Thoracic aorta (tissue), 2 donors: ENCODE measurements at regions not wholly inside any gene's neighbourhood (a gene's known extent, or its start where the extent isn't known, plus 50 kb on each side); places are given as distances from the start of the nearest gene placed in this dataset.

ENCODE experiments used
- ATAC-seq: fragments of 150-250 bp; one replicate; pipeline ENCODE4 v1.8.0; 2017; ENCODE audit warnings: low read depth; ENCODE audit not compliant: insufficient number of reproducible peaks, low FRiP score
- DNase-seq: peaks from one replicate; pipeline ENCODE4 v3.0.0-alpha.2; 2020; ENCODE audit warnings: low spot score
- H3K27ac ChIP-seq, 2 donors: fragments of 200-600 bp; sonication (generic); 1 replicate in 1 of 2; 2 replicates in 1 of 2; pipeline ENCODE4 v1.5.1; 2016; ENCODE audit warnings: mild to moderate bottlenecking in 2 of 2, moderate library complexity in 2 of 2
- H3K27me3 ChIP-seq: fragments of 200-600 bp; sonication (generic); replicated peaks from 2 replicates; pipeline ENCODE4 v1.6.0; 2016; ENCODE audit warnings: mild to moderate bottlenecking; ENCODE audit not compliant: insufficient read depth
- H3K36me3 ChIP-seq: fragments of 200-600 bp; sonication (generic); one replicate; pipeline ENCODE4 v1.5.1; 2016
- H3K4me1 ChIP-seq, 2 donors: fragments of 200-600 bp; sonication (generic); 1 replicate in 1 of 2; 2 replicates in 1 of 2; pipeline versions ENCODE4 v1.5.1 to v1.6.0; 2016; ENCODE audit warnings: low read depth in 2 of 2, mild to moderate bottlenecking in 1 of 2; ENCODE audit not compliant: control insufficient read depth in 1 of 2
- H3K4me3 ChIP-seq: fragments of 200-600 bp; sonication (generic); 2 replicates; pipeline ENCODE4 v1.5.1; 2016; ENCODE audit warnings: mild to moderate bottlenecking
- H3K9me3 ChIP-seq: fragments of 200-600 bp; sonication (generic); 2 replicates; pipeline ENCODE4 v1.5.1; 2016
- CTCF ChIP-seq: fragments of 200-600 bp; sonication (generic); IDR thresholded peaks from one replicate; pipeline ENCODE4 v1.5.1; 2019; ENCODE audit warnings: antibody characterized with exemption

- H3K27me3 ChIP-seq, result no peaks in the 10 kb centered on the region
- H3K27ac ChIP-seq, result no peak overlapping the region
- H3K9me3 ChIP-seq, result no peaks in the 10 kb centered on the region
- H3K4me3 ChIP-seq, result no peak overlapping the region
- H3K36me3 ChIP-seq, result no peaks in the 10 kb centered on the region
- no peaks in the 10 kb centered on the region for H3K4me1 ChIP-seq
- TF ChIP-seq CTCF, result no peak
- no peak for DNase-seq
- no peak for ATAC-seq
These were observed 581.0 kb downstream of the REEP3 start for GRCh38 chr10:64102264-64102633.

DNA sequence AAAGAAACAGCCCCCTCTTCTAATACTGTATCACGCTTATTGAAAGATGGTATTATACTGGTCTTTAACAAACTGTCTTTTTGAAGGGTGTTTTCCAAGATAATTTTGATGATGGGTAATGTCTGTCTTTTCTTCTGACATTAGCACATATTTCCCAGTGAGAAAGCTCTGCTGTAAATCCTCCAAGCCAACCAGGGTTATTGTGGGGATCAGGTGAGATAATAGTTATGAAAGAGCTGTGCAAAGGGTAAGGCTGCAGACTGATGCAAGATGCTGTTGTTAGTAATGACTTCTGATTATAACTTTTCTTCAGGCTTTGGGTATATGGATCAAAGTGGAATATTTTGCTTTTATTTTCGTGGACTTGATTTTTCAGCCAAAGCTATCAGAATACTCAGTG, 581.7 kb downstream of the REEP3 start:
- Histone ChIP-seq H3K4me1 (no peaks in the 10 kb centered on the region), H3K27me3 (no peaks in the 10 kb centered on the region), H3K9me3 (no peaks in the 10 kb centered on the region), H3K27ac (no peak overlapping the region), H3K36me3 (no peaks in the 10 kb centered on the region), H3K4me3 (no peak overlapping the region)
- ATAC-seq, result no peak
- TF ChIP-seq CTCF, result no peak
- no peak for DNase-seq

- no peak overlapping the region for H3K27ac ChIP-seq
- no peaks in the 10 kb centered on the region for H3K4me1 ChIP-seq
- DNase-seq (no peak), ATAC-seq (no peak)
- no peak overlapping the region for H3K4me3 ChIP-seq
- H3K27me3 ChIP-seq, result no peaks in the 10 kb centered on the region
- no peaks in the 10 kb centered on the region for H3K9me3 ChIP-seq
- TF ChIP-seq CTCF, result no peak
- H3K36me3 ChIP-seq, result no peaks in the 10 kb centered on the region
These were observed 582.7 kb downstream of the REEP3 start for GRCh38 chr10:64103750-64104470.

DNA sequence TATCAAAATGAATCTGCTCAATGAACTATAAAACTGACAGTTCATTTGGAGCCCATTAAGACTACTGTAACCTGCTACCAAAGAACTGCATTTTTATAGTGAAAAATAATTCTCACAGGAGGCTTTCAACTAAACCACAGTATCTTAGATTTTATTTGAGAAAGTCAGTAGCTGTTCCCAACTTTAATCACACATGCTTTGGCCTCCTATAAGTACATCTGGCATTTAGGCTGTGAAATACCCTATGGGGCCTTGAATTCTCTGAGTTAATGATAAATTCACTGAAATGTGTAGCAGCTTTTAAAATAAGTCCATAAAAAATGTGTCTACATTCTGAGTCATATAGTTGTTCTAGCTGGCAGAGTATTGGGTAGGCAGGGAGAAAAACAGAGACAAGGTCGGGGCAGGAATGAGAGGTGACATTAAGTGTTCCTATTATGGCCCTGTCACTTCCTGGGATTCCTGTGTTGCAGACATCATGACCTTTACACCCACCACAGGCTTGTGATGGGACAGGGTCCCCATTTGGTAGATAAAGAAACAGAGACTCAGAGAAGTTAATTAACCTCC, 588.8 kb downstream of the REEP3 start:
- H3K4me3 ChIP-seq, result no peak overlapping the region
- H3K4me1 ChIP-seq, result no peaks in the 10 kb centered on the region
- no peaks in the 10 kb centered on the region for H3K9me3 ChIP-seq
- H3K36me3 ChIP-seq, result no peaks in the 10 kb centered on the region
- no peak for TF ChIP-seq CTCF
- no peak overlapping the region for H3K27ac ChIP-seq
- no peak for DNase-seq
- no peaks in the 10 kb centered on the region for H3K27me3 ChIP-seq
- no peak for ATAC-seq

DNA sequence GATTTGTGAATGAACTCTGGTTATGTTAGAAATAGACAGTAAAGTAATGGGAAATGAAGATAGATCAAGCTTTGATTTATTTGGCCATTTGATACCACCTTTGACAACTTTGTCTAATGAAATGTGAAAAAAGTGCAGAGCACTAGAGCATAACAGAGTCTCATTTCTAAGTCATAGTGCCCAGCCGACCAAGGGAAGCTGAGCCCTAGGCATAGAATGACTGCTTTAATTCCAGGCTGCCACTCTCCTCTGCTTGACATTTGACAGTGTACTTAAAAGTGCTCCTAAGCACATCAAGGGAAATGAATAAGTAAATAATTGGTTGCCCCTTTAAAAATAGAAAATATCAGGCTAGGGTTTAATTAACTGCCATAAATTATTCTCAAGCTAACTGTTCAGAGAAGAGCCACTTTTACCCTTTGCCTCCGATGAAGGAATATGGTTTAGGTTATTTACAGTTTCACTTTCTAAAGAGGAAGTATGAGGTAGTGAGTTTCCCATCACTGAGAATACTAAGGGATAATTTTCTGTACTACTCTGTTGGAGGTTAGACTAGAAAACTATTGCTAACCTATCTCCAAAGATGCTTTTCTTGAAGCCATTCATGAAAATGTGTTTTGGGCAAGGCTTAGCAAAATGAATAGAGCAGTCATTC, 591.6 kb downstream of the REEP3 start:
- no peak overlapping the region for H3K27ac ChIP-seq
- H3K27me3 ChIP-seq, result no peaks in the 10 kb centered on the region
- no peaks in the 10 kb centered on the region for H3K9me3 ChIP-seq
- DNase-seq, result no peak
- no peaks in the 10 kb centered on the region for H3K4me1 ChIP-seq
- H3K36me3 ChIP-seq, result no peaks in the 10 kb centered on the region
- TF ChIP-seq CTCF, result no peak
- ATAC-seq, result no peak
- peak overlapping the region; percentile 11 for H3K4me3 ChIP-seq
